ENCODE measurements at regions not wholly inside any gene's neighbourhood (a gene's known extent, or its start where the extent isn't known, plus 50 kb on each side); places are given as distances from the start of the nearest gene placed in this dataset.

DNA sequence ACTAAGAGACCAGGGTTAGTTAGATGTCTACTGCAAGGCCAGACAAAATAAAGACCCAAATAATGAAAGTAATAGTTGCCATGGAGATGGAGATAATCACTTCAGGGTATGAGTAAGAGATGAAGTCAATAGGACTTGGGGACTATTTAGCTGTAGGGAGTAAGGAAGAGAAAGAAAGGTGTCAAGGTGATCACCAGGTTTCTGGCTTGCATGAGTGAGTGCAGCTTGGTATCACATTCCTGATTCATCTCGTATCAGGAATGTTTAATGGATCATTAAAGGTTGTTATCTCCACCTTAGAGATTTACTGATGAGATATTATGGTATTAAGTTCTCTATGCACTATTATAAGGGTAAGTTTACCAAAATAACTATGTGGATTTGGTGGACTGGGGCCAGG lies 357.4 kb upstream of the ATP11B start:
- TF ChIP-seq, protein P1, sequence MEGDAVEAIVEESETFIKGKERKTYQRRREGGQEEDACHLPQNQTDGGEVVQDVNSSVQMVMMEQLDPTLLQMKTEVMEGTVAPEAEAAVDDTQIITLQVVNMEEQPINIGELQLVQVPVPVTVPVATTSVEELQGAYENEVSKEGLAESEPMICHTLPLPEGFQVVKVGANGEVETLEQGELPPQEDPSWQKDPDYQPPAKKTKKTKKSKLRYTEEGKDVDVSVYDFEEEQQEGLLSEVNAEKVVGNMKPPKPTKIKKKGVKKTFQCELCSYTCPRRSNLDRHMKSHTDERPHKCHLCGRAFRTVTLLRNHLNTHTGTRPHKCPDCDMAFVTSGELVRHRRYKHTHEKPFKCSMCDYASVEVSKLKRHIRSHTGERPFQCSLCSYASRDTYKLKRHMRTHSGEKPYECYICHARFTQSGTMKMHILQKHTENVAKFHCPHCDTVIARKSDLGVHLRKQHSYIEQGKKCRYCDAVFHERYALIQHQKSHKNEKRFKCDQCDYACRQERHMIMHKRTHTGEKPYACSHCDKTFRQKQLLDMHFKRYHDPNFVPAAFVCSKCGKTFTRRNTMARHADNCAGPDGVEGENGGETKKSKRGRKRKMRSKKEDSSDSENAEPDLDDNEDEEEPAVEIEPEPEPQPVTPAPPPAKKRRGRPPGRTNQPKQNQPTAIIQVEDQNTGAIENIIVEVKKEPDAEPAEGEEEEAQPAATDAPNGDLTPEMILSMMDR (conservative IDR thresholded peaks at IDR 0.05; ENCODE audit: low read depth, low read length): no peak
- no peak for TF ChIP-seq CEBPB (IDR thresholded peaks at IDR 0.05; ENCODE audit: low read depth, low read length)
- no peak for TF ChIP-seq POLR2A (IDR thresholded peaks at IDR 0.05; ENCODE audit: low read depth, low read length)
